ENCODE measurements at regions not wholly inside any gene's neighbourhood (a gene's known extent, or its start where the extent isn't known, plus 50 kb on each side); places are given as distances from the start of the nearest gene placed in this dataset.

DNA sequence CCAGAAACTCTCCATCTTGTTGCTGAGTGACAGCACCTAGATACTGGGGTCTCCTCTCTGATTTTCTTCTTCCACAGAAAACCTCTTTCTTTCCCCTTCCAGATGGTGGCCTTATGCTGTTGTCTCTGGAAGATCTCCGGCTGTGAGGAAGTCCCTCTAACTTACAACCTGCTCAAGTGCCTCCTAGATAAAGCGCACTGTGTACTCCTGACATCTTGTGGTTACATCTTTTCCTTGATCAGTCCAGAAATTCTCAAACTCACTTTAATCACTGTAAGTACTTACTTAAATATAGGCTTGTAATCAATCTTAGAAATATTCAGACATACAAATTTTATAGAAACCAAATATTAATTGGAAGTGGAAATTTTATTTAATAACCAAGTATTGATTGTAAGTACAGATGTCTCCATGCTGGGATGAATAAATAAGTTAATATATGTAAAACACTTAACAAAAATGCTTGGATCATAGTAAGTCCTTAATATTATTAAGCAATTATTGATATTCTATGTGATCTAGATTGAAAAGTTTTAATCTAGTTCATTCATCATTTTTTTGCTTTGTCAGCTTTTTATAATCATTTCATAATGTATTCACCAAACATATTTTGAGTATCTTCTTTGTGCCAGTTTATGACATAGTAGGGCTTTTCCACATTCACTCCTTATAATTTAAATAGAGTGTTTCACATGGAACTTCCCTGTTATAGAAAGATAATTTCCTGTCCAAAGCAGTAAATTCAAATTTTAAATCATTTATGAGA is 1381.4 kb upstream of the CDH6 start:
- no peak for DNase-seq (ENCODE audit: low read depth)

- DNase-seq (ENCODE audit: low read depth), result no peak
These were observed 1387.7 kb upstream of the CDH6 start for GRCh38 chr5:29805804-29806203.

GRCh38 chr5:29800752-29801151 is 1392.7 kb upstream of the CDH6 start:
- no peak for DNase-seq (ENCODE audit: low read depth)

DNA sequence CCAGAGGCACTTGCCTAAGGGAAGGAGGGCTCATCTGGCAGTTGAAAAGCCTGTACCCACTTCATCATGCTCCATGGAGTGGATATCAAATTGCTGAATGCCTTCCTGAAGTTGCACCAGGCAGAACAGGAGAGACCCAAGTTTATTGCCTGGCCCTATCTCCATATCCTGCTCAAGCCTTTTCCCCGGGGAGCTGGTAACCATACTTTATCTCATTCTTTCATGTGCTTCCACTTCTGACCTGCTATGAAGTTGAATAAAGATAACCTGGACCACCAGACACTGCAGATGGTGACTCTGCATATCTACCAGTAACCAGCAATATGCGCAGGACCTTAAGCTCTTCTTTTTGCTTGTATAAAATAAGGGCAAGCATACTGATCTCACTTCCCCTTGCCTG is 1397.5 kb upstream of the CDH6 start:
- DNase-seq (ENCODE audit: low read depth), result no peak

- DNase-seq (ENCODE audit: low read depth), result no peak
These were observed 1398.3 kb upstream of the CDH6 start for GRCh38 chr5:29795096-29795652.

GRCh38 chr5:29794141-29794787 is 1399.2 kb upstream of the CDH6 start:
- no peak for DNase-seq (ENCODE audit: low read depth)

GRCh38 chr5:29790281-29790680 is 1403.2 kb upstream of the CDH6 start:
- DNase-seq (ENCODE audit: low read depth), result no peak

DNA sequence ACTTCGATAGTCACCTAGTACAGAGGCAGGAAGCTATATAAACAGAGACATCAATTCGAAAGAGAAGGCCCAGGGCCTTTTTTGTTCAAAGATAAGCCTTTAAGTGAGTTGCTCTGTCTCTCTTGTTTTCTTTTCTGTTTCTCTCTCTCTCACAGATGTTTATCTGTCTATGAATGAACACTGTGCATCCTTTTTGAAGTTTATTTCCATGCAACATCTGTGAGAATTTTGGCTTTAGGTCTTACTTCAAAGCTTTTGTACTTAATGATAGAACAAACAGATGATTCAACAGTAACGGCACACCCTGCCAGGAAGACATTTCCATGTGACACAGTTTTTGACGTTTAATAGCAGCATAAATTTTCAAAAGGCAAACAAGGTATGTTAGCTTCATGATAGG is 1413.1 kb upstream of the CDH6 start:
- DNase-seq (ENCODE audit: low read depth), result no peak

- no peak for DNase-seq (ENCODE audit: low read depth)
These were observed 1414.3 kb upstream of the CDH6 start for GRCh38 chr5:29779141-29779540.

GRCh38 chr5:29777373-29777772 is 1416.1 kb upstream of the CDH6 start:
- DNase-seq (ENCODE audit: low read depth), result no peak

DNA sequence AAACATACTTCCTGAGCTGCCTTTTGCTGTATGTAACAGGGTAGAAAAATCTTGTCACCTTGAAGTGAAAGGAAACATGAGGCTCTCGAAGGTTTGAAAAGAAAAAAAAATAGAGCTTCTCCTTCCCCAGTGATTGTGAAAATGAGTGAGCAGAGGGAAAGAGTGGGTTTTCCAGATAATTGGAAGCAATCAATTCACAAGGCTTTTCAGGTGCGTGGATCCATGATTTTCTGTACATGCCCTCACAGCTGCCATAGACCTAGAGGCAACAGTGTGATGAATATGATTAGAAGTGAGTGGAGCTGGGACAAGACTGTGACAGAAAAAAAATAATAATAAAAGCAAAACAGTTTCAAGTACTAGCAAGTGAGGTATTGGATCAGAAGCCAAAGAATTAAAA is 1422.5 kb upstream of the CDH6 start:
- DNase-seq (ENCODE audit: low read depth), result no peak

DNA sequence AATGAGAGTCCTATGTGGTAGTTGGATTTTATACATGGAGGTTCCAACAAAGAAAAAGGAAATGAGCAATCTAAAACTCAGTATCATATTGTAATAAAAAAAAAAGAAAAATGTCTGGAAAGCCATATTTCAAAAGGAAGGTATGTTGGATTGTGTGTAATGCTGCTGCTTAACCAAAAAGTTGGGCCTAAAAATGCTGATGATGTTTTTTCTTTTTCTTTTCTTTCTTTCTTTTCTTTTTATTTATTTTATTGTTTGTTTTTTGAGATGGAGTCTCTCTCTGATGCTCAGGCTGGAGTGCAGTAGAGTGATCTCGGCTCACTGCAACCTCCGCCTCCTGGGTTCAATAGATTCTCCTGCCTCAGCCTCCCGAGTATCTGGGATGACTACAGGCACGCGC is 1424.0 kb upstream of the CDH6 start:
- DNase-seq (ENCODE audit: low read depth), result no peak

DNA sequence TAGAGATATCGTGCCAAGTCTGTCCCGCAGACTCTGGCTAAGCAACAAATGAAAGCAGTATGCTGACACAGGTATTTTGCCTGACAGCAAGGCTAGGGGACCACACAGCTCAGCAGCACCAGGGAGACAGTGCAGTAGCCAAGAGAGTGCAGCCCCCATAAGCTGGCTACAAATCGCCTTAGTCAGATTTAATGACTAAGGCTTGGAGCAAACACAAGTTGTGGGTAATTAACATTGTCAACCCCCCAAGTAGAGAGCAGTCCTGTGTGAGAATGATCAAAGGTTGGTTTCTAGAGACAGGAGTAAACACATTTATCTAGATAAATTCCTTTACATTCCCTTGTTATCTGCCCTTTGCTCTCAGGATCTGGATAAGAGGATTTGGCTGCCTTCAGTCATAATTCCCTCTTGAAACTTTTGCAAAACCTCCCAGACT is 1434.5 kb upstream of the CDH6 start:
- DNase-seq (ENCODE audit: low read depth), result no peak

DNA sequence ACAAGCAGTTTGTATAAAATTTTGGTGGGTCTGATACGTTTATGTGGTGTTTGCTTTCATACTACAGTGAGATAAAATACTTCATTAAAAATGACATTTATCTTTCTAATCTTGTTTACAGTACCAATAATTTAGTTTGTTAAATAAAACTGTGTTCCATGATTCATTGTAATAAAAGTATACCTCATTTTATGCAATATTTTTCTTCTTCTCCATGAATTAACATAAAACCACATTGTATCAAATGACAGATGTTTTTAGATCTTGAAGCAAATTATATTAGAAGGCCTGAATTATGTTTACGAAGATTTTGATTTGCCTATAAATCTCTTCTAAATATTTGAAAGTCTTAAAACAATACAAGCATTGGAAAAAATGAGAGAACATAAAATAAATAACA is 1443.0 kb upstream of the CDH6 start:
- DNase-seq (ENCODE audit: low read depth), result no peak

DNA sequence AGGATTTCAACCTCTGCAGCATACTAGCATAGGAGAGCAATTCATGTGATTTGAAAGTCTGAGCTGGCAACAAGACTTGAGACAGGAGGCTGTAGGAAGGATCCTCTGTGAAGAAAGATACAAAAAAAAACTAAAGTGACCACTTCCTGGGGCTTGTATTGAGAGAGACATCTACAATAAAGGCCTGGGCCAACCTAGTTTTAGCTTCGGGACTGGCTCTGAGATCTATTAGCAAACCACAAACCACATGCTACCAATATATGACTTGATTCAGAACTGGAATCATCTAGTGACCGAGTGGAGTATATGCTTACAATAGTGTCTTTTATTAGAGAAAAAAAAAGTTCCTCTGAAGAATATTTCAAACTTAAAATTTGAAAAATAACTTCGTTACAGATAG is 1448.9 kb upstream of the CDH6 start:
- DNase-seq (ENCODE audit: low read depth), result no peak

GRCh38 chr5:29720954-29721353 is 1472.5 kb upstream of the CDH6 start:
- no peak for DNase-seq (ENCODE audit: low read depth)

- DNase-seq (ENCODE audit: low read depth), result no peak
These were observed 1474.3 kb upstream of the CDH6 start for GRCh38 chr5:29719171-29719570.

DNA sequence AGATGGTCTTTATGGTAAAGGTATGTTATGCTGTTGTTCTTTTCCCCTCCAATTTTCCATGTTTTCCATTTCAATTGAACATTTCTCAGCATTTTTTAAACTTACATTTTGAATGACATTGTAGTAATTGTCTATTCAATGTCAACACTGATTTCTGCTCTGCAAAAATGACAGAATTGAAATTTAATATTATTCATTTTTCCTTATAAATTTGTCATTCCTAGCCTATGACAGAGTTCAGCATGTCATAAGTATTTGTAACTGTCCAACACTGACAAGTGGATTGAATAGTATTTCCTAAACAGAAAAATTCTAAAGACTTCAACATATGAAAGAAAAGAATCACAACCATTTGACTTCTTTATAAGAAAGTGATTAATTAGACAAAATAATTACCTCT is 1478.3 kb upstream of the CDH6 start:
- no peak for DNase-seq (ENCODE audit: low read depth)

GRCh38 chr5:29702875-29703274 is 1490.6 kb upstream of the CDH6 start:
- no peak for DNase-seq (ENCODE audit: low read depth)

DNA sequence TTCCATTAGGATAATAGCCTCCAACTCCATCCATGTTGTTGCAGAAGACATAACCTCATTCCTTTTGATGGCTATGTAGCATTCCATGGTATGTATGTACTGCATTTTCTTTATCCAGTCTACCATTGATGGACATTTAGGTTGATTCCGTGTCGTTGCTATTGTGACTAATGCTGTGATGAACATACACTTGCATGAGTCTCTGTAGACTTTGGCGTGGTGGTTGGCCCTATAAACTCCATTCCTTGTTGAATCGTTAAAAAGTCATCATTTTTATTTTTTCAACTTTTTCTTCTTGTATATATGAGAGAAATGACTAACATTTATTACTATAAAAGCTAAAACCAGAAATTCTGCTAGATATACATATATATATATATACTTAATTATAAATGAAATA is 1491.9 kb upstream of the CDH6 start:
- DNase-seq (ENCODE audit: low read depth), result no peak

- peak; percentile 14 for DNase-seq (ENCODE audit: low read depth)
These were observed 1495.6 kb upstream of the CDH6 start for GRCh38 chr5:29697785-29698414.

- DNase-seq (ENCODE audit: low read depth), result no peak
These were observed 1496.2 kb upstream of the CDH6 start for GRCh38 chr5:29697278-29697677.

GRCh38 chr5:29672678-29673077 is 1520.8 kb upstream of the CDH6 start:
- no peak for DNase-seq (ENCODE audit: low read depth)
